GM06990 (cell line): ENCODE measurements at regions not wholly inside any gene's neighbourhood (a gene's known extent, or its start where the extent isn't known, plus 50 kb on each side); places are given as distances from the start of the nearest gene placed in this dataset.

Experiments
- DNase-seq: peaks from one replicate; pipeline ENCODE4 v3.0.0-alpha.2; 2011; ENCODE audit not compliant: insufficient read length; ENCODE audit errors: extremely low read depth
- H3K27me3 ChIP-seq: replicated peaks from 2 replicates; pipeline ENCODE4 v1.6.0; 2011; ENCODE audit warnings: low read length; ENCODE audit not compliant: control insufficient read depth, insufficient read depth
- H3K36me3 ChIP-seq: 2 replicates; pipeline ENCODE4 v1.5.1; 2011; ENCODE audit warnings: low read length; ENCODE audit not compliant: control insufficient read depth, insufficient read depth
- H3K4me3 ChIP-seq: replicated peaks from 2 replicates; pipeline ENCODE4 v1.5.1; 2011; ENCODE audit warnings: low read depth, mild to moderate bottlenecking, control low read depth, low read length
- CTCF ChIP-seq: IDR thresholded peaks from 2 replicates; pipeline ENCODE4 v1.5.1; 2011; ENCODE audit warnings: low read length, control low read depth, mild to moderate bottlenecking, inconsistent platforms; ENCODE audit not compliant: insufficient read depth, poor library complexity, severe bottlenecking

GRCh38 chr10:78434886-78435285, 401.2 kb downstream of the RPS24 start:
- no peaks in the 10 kb centered on the region for H3K36me3 ChIP-seq
- no peaks in the 10 kb centered on the region; the same call in 1 of the 2 replicates for H3K27me3 ChIP-seq
- DNase-seq = no peak
- H3K4me3 ChIP-seq = no peak overlapping the region
- TF ChIP-seq CTCF = no peak

- Histone ChIP-seq H3K36me3 (no peaks in the 10 kb centered on the region), H3K27me3 (no peaks in the 10 kb centered on the region; the same call in 1 of the 2 replicates), H3K4me3 (no peak overlapping the region)
- no peak for TF ChIP-seq CTCF
- no peak for DNase-seq
Observed at GRCh38 chr10:78435484-78436221, 402.0 kb downstream of the RPS24 start.

GRCh38 chr10:78436222-78436573, 402.5 kb downstream of the RPS24 start:
- TF ChIP-seq CTCF = no peak
- no peaks in the 10 kb centered on the region for H3K36me3 ChIP-seq
- no peak overlapping the region for H3K4me3 ChIP-seq
- H3K27me3 ChIP-seq = no peaks in the 10 kb centered on the region; the same call in 1 of the 2 replicates
- DNase-seq = no peak

- TF ChIP-seq CTCF = no peak
- Histone ChIP-seq H3K27me3 (no peaks in the 10 kb centered on the region; the same call in 1 of the 2 replicates), H3K36me3 (no peaks in the 10 kb centered on the region), H3K4me3 (no peak overlapping the region)
- no peak for DNase-seq
Observed at GRCh38 chr10:78436706-78437406, 403.2 kb downstream of the RPS24 start.

GRCh38 chr10:78437407-78437768, 403.7 kb downstream of the RPS24 start:
- DNase-seq = no peak
- Histone ChIP-seq H3K4me3 (no peak overlapping the region), H3K27me3 (no peaks in the 10 kb centered on the region; the same call in 1 of the 2 replicates), H3K36me3 (no peaks in the 10 kb centered on the region)
- TF ChIP-seq CTCF = no peak
